ENCODE measurements at regions not wholly inside any gene's neighbourhood (a gene's known extent, or its start where the extent isn't known, plus 50 kb on each side); places are given as distances from the start of the nearest gene placed in this dataset.

GRCh38 chr11:95534809-95535208 lies 254.8 kb downstream of the FAM76B start:
- no peak for TF ChIP-seq CTCF (IDR thresholded peaks at IDR 0.05; ENCODE audit: low read depth, low read length)
- no peak overlapping the region for H3K4me3 ChIP-seq (ENCODE audit: low read depth, low read length)
- in situ Hi-C loops (cut with HindIII; ENCODE audit: low sequenced_read_pairs) = no loop called here
- no peak for DNase-seq (ENCODE audit: low read depth, low spot score)

- H3K4me3 ChIP-seq (ENCODE audit: low read depth, low read length) = no peak overlapping the region
- in situ Hi-C loops (cut with HindIII; ENCODE audit: low sequenced_read_pairs) = no loop called here
- no peak for TF ChIP-seq CTCF (IDR thresholded peaks at IDR 0.05; ENCODE audit: low read depth, low read length)
- no peak for DNase-seq (ENCODE audit: low read depth, low spot score)
These were observed 255.4 kb downstream of the FAM76B start for GRCh38 chr11:95534226-95534625.

GRCh38 chr11:95531116-95531515 lies 258.5 kb downstream of the FAM76B start:
- no peak overlapping the region for H3K4me3 ChIP-seq (ENCODE audit: low read depth, low read length)
- in situ Hi-C loops (cut with HindIII; ENCODE audit: low sequenced_read_pairs) = no loop called here

GRCh38 chr11:95524314-95525036 lies 265.1 kb downstream of the FAM76B start:
- no peak for DNase-seq (ENCODE audit: low read depth, low spot score)
- in situ Hi-C loops (cut with HindIII; ENCODE audit: low sequenced_read_pairs) = no loop called here
- no peak for TF ChIP-seq CTCF (IDR thresholded peaks at IDR 0.05; ENCODE audit: low read depth, low read length)
- H3K4me3 ChIP-seq (ENCODE audit: low read depth, low read length) = no peak overlapping the region

More at GRCh38 chr11:95531116-95531515, 258.5 kb downstream of the FAM76B start:
- DNase-seq (ENCODE audit: low read depth, low spot score) = no peak
- TF ChIP-seq CTCF (IDR thresholded peaks at IDR 0.05; ENCODE audit: low read depth, low read length) = no peak

GRCh38 chr11:95522874-95523273 lies 266.7 kb downstream of the FAM76B start:
- H3K4me3 ChIP-seq (ENCODE audit: low read depth, low read length) = no peak overlapping the region
- DNase-seq (ENCODE audit: low read depth, low spot score) = no peak
- in situ Hi-C loops (cut with HindIII; ENCODE audit: low sequenced_read_pairs) = no loop called here
- no peak for TF ChIP-seq CTCF (IDR thresholded peaks at IDR 0.05; ENCODE audit: low read depth, low read length)

GRCh38 chr11:95521862-95522261 lies 267.7 kb downstream of the FAM76B start:
- TF ChIP-seq CTCF (IDR thresholded peaks at IDR 0.05; ENCODE audit: low read depth, low read length) = no peak
- in situ Hi-C loops (cut with HindIII; ENCODE audit: low sequenced_read_pairs) = no loop called here
- no peak for DNase-seq (ENCODE audit: low read depth, low spot score)

More at GRCh38 chr11:95521862-95522261, 267.7 kb downstream of the FAM76B start:
- H3K4me3 ChIP-seq (ENCODE audit: low read depth, low read length) = no peak overlapping the region
